A549 (cell line): ENCODE measurements at regions not wholly inside any gene's neighbourhood (a gene's known extent, or its start where the extent isn't known, plus 50 kb on each side); places are given as distances from the start of the nearest gene placed in this dataset.

Experiments
- ATAC-seq, 2 experiments: fragments of 200-7000 bp in 1 of 2; fragments of >200 bp in 1 of 2; cut with Nextera tagmentation in 1 of 2; cut with Tn5 transposase in 1 of 2; 3 replicates each; pipeline versions ENCODE4 v1.8.0 to v1.9.1; 2018 to 2020; ENCODE audit warnings: mild to moderate bottlenecking in 1 of 2, moderate library complexity in 1 of 2
- CTCF ChIA-PET: fragments of 300-600 bp; sonication (Branson Sonifier 250); formaldehyde crosslinking; extraction: SDS; loops from one replicate; lab custom pipeline; 2021; ENCODE audit warnings: antibody characterized with exemption, inconsistent platforms; lab: Yijun Ruan, JAX
- POLR2A ChIA-PET: fragments of 350-600 bp; formaldehyde crosslinking; extraction: SDS; loops from one replicate; lab custom pipeline; 2021; ENCODE audit warnings: antibody characterized with exemption, inconsistent platforms; lab: Yijun Ruan, JAX
- DNase-seq, 2 experiments: peaks; one replicate each; pipeline versions ENCODE4 v3.0.0 to v3.0.0-alpha.2; 2011 to 2016; ENCODE audit warnings: low read depth in 1 of 2, low spot score in 1 of 2
- FAIRE-seq: peaks from 2 replicates; lab custom pipeline; 2011; peaks lifted over from hg19 to GRCh38; lab: Jason Lieb, UNC
- H3K27ac ChIP-seq, 2 experiments: fragments of >200 bp; sonication (Bioruptor Twin); formaldehyde crosslinking; 3 replicates each; pipeline ENCODE4 v1.5.1; 2016 to 2017
- H3K4me1 ChIP-seq: fragments of >200 bp; sonication (Bioruptor Twin); formaldehyde crosslinking; 3 replicates; pipeline ENCODE4 v1.6.1; 2016
- H3K4me2 ChIP-seq: fragments of >200 bp; sonication (Bioruptor Twin); formaldehyde crosslinking; 3 replicates; pipeline ENCODE4 v1.6.1; 2016
- H3K4me3 ChIP-seq: fragments of >200 bp; sonication (Bioruptor Twin); formaldehyde crosslinking; 3 replicates; pipeline ENCODE4 v1.5.1; 2016
- H3K9me3 ChIP-seq: fragments of >200 bp; sonication (Bioruptor Twin); formaldehyde crosslinking; 3 replicates; pipeline ENCODE4 v1.6.1; 2016
- ATOH8 ChIP-seq: fragments of 250-450 bp; sonication (Bioruptor Pico); IDR thresholded peaks from 2 replicates; pipeline ENCODE4 v1.5.0; 2020; ENCODE audit warnings: low read depth, mild to moderate bottlenecking, moderate library complexity
- BCL3 ChIP-seq: fragments of >200 bp; sonication (Bioruptor Twin); formaldehyde crosslinking; IDR thresholded peaks from 3 replicates; pipeline ENCODE4 v1.6.1; 2016
- BHLHE40 ChIP-seq: IDR thresholded peaks from 2 replicates; pipeline ENCODE4 v1.6.1; 2012; ENCODE audit warnings: low read depth, low read length, inconsistent platforms
- CEBPB ChIP-seq, 2 experiments: fragments of >200 bp in 1 of 2; sonication (Bioruptor Twin) in 1 of 2; formaldehyde crosslinking in 1 of 2; IDR thresholded peaks; 2 replicates each; pipeline ENCODE4 v1.6.1; 2012 to 2016
- E2F6 ChIP-seq: IDR thresholded peaks from 2 replicates; pipeline ENCODE4 v1.6.1; 2012; ENCODE audit warnings: low read depth, borderline replicate concordance
- ELK1 ChIP-seq: fragments of 150-350 bp; IDR thresholded peaks from 2 replicates; pipeline ENCODE4 v1.6.1; 2014; ENCODE audit warnings: low read depth, mild to moderate bottlenecking, low read length
- EP300 ChIP-seq, 2 experiments: fragments of >200 bp; sonication (Bioruptor Twin); formaldehyde crosslinking; IDR thresholded peaks; 2 replicates in 1 of 2; 3 replicates in 1 of 2; pipeline ENCODE4 v1.6.1; 2016 to 2017
- ESRRA ChIP-seq: fragments of 150-350 bp; IDR thresholded peaks from 2 replicates; pipeline ENCODE4 v1.6.1; 2014; ENCODE audit warnings: mild to moderate bottlenecking, low read length, borderline replicate concordance
- GATA3 ChIP-seq: IDR thresholded peaks from 2 replicates; pipeline ENCODE4 v1.6.1; 2012; ENCODE audit warnings: borderline replicate concordance
- HDAC2 ChIP-seq: fragments of 200-600 bp; sonication (generic); IDR thresholded peaks from 2 replicates; pipeline ENCODE4 v1.6.1; 2016
- HEYL ChIP-seq: fragments of 250-450 bp; sonication (Bioruptor Pico); IDR thresholded peaks from 2 replicates; pipeline ENCODE4 v1.8.0; 2021; ENCODE audit warnings: mild to moderate bottlenecking, moderate library complexity
- KDM1A ChIP-seq: fragments of 200-600 bp; sonication (generic); IDR thresholded peaks from 2 replicates; pipeline ENCODE4 v1.6.1; 2016; ENCODE audit warnings: low read depth, mild to moderate bottlenecking
- MAX ChIP-seq: IDR thresholded peaks from 2 replicates; pipeline ENCODE4 v1.6.1; 2012
- MYC ChIP-seq: IDR thresholded peaks from 2 replicates; pipeline ENCODE4 v1.6.1; 2012; ENCODE audit warnings: mild to moderate bottlenecking, inconsistent platforms, low read length, improper control_type of control experiment, borderline replicate concordance
- POLR2AphosphoS2 ChIP-seq: conservative IDR thresholded peaks from 2 replicates; pipeline ENCODE4 v1.6.1; 2012; ENCODE audit warnings: low read length, improper control_type of control experiment, inconsistent platforms
- RFX5 ChIP-seq: fragments of 450-650 bp; IDR thresholded peaks from 2 replicates; pipeline ENCODE4 v1.7.1; 2014; ENCODE audit warnings: antibody characterized with exemption, mild to moderate bottlenecking, moderate library complexity
- SREBF2 ChIP-seq: fragments of 450-650 bp; IDR thresholded peaks from 2 replicates; pipeline ENCODE4 v1.6.1; 2014; ENCODE audit warnings: mild to moderate bottlenecking, moderate library complexity
- TFCP2L1 ChIP-seq: fragments of 250-450 bp; sonication (Bioruptor Pico); IDR thresholded peaks from 2 replicates; pipeline ENCODE4 v1.5.0; 2021; ENCODE audit warnings: mild to moderate bottlenecking
- ZC3H11A ChIP-seq: fragments of 450-650 bp; IDR thresholded peaks from 2 replicates; pipeline ENCODE4 v1.6.1; 2014; ENCODE audit warnings: antibody characterized with exemption, mild to moderate bottlenecking
- ZFP36 ChIP-seq: fragments of 450-650 bp; IDR thresholded peaks from 2 replicates; pipeline ENCODE4 v1.6.1; 2014; ENCODE audit warnings: borderline replicate concordance; ENCODE audit not compliant: partially characterized antibody
- ZSCAN20 ChIP-seq: fragments of 250-450 bp; sonication (Bioruptor Pico); IDR thresholded peaks from 2 replicates; pipeline ENCODE4 v1.8.0; 2022; ENCODE audit warnings: mild to moderate bottlenecking, moderate library complexity
- whole genome bisulfite sequencing: methylation state at CpG from one replicate; pipeline ENCODE4 v1.1.6; 2017; ENCODE audit errors: missing lambda C conversion rate; 5-methylcytosine and 5-hydroxymethylcytosine counted together

GRCh38 chr1:235058695-235059094, 69.9 kb downstream of the TOMM20 start (continued):
- TF ChIP-seq GATA3, result no peak
- TF ChIP-seq ZSCAN20 (CRISPR knock-in tag), result no peak
- TF ChIP-seq SREBF2, result no peak
- TF ChIP-seq ZFP36, result no peak
- TF ChIP-seq ESRRA, result no peak
- TF ChIP-seq HEYL (CRISPR knock-in tag), result no peak
- no peak for TF ChIP-seq RFX5
- no peak for TF ChIP-seq BHLHE40

- FAIRE-seq (no peak), ATAC-seq (no peak), DNase-seq (no peak)
- Histone ChIP-seq H3K9me3 (no peaks in the 10 kb centered on the region), H3K27ac (peak overlapping the region in 1 of 2 experiments; percentile 49; a peak in 3 of 6 replicates), H3K4me1 (peaks cover 21% of the 10 kb centered on the region), H3K4me2 (no peak overlapping the region), H3K4me3 (no peak overlapping the region)
- TF ChIP-seq HDAC2 (no peak), EP300 (IDR thresholded peaks at IDR 0.05) (no peak), MAX (no peak), E2F6 (no peak), KDM1A (no peak), BCL3 (no peak), CEBPB (IDR thresholded peaks at IDR 0.05) (no peak), BHLHE40 (no peak), TFCP2L1 (no peak), SREBF2 (no peak), GATA3 (no peak), ZC3H11A (no peak), POLR2AphosphoS2 (no peak), ELK1 (no peak), MYC (no peak), ESRRA (no peak), ATOH8 (CRISPR knock-in tag) (no peak)
- CTCF ChIA-PET, result interaction anchor here (1.0 to 1.7 kb wide), 3 partner anchors 10 to 26 kb away, joined by 3 to 6 read pairs (median 4); no protein-coding TSS in a partner anchor
- POLR2A ChIA-PET, result interaction anchor here (1.3 kb wide), 1 partner anchor 12 kb away, joined by 6 read pairs; no protein-coding TSS in a partner anchor
- 93% methylated on average over 12 of the region's 12 CpGs for WGBS
These were observed 71.0 kb downstream of the TOMM20 start for GRCh38 chr1:235057385-235058306.
